IPS DF 6.9 (cell line): ENCODE measurements at regions not wholly inside any gene's neighbourhood (a gene's known extent, or its start where the extent isn't known, plus 50 kb on each side); places are given as distances from the start of the nearest gene placed in this dataset.

Experiments used
- DNase-seq: peaks from one replicate; pipeline ENCODE4 v3.0.0-alpha.2; 2013; ENCODE audit warnings: low read depth, low spot score
- H3K27ac ChIP-seq: one replicate; pipeline ENCODE4 v1.5.1; 2013; ENCODE audit warnings: low read length, control low read depth
- H3K27me3 ChIP-seq: 2 replicates; pipeline ENCODE4 v1.6.1; 2013; ENCODE audit warnings: mild to moderate bottlenecking, low read length; ENCODE audit not compliant: control insufficient read depth, insufficient read depth
- H3K36me3 ChIP-seq: 2 replicates; pipeline ENCODE4 v1.6.1; 2013; ENCODE audit warnings: low read length; ENCODE audit not compliant: control insufficient read depth, insufficient read depth
- H3K4me1 ChIP-seq: 2 replicates; pipeline ENCODE4 v1.6.1; 2013; ENCODE audit warnings: low read length; ENCODE audit not compliant: control insufficient read depth, insufficient read depth
- H3K4me3 ChIP-seq: 2 replicates; pipeline ENCODE4 v1.5.1; 2013; ENCODE audit warnings: mild to moderate bottlenecking, low read length
- H3K9me3 ChIP-seq: 2 replicates; pipeline ENCODE4 v1.6.1; 2013; ENCODE audit warnings: low read length, inconsistent platforms; ENCODE audit not compliant: control insufficient read depth, insufficient read depth
- WGBS: extraction: QIAGEN DNeasy Blood & Tissue Kit; methylation state at CpG from one replicate; pipeline ENCODE4 v1.1.7; 2013; ENCODE audit warnings: mixed read lengths, missing lambda C conversion rate; ENCODE audit not compliant: insufficient read length, insufficient coverage; 5-methylcytosine and 5-hydroxymethylcytosine counted together

- H3K27ac ChIP-seq = no peak overlapping the region
- H3K9me3 ChIP-seq = peaks cover under 1% of the 10 kb centered on the region; the same call in 1 of the 2 replicates
- H3K4me1 ChIP-seq = no peaks in the 10 kb centered on the region
- DNase-seq = no peak
- H3K4me3 ChIP-seq = no peak overlapping the region
- H3K27me3 ChIP-seq = no peaks in the 10 kb centered on the region
- WGBS = no CpG with 5 or more reads among the region's 2 CpGs
- H3K36me3 ChIP-seq = no peaks in the 10 kb centered on the region
Observed at GRCh38 chr13:30091035-30091434, 216.3 kb downstream of the KATNAL1 start.

- no CpG with 5 or more reads among the region's 5 CpGs for WGBS
- no peak for DNase-seq
- H3K27ac ChIP-seq = no peak overlapping the region
- peaks cover 3% of the 10 kb centered on the region; the same call in 1 of the 2 replicates for H3K9me3 ChIP-seq
- H3K27me3 ChIP-seq = no peaks in the 10 kb centered on the region
- H3K4me1 ChIP-seq = no peaks in the 10 kb centered on the region
- H3K36me3 ChIP-seq = no peaks in the 10 kb centered on the region
- no peak overlapping the region for H3K4me3 ChIP-seq
Observed at GRCh38 chr13:30088312-30088855, 219.0 kb downstream of the KATNAL1 start.

- Histone ChIP-seq H3K4me1 (no peaks in the 10 kb centered on the region), H3K4me3 (no peak overlapping the region), H3K27me3 (no peaks in the 10 kb centered on the region), H3K9me3 (peaks cover 3% of the 10 kb centered on the region; the same call in 1 of the 2 replicates), H3K36me3 (no peaks in the 10 kb centered on the region), H3K27ac (no peak overlapping the region)
- no CpG with 5 or more reads among the region's 1 CpG for WGBS
- DNase-seq = no peak
Observed at GRCh38 chr13:30085087-30085486, 222.3 kb downstream of the KATNAL1 start.

GRCh38 chr13:30082391-30082790 lies 225.0 kb downstream of the KATNAL1 start:
- no peak for DNase-seq
- no CpG with 5 or more reads among the region's 5 CpGs for WGBS
- Histone ChIP-seq H3K4me3 (no peak overlapping the region), H3K9me3 (peaks cover 3% of the 10 kb centered on the region; the same call in 1 of the 2 replicates), H3K4me1 (no peaks in the 10 kb centered on the region), H3K27me3 (no peaks in the 10 kb centered on the region), H3K27ac (no peak overlapping the region), H3K36me3 (no peaks in the 10 kb centered on the region)

DNA sequence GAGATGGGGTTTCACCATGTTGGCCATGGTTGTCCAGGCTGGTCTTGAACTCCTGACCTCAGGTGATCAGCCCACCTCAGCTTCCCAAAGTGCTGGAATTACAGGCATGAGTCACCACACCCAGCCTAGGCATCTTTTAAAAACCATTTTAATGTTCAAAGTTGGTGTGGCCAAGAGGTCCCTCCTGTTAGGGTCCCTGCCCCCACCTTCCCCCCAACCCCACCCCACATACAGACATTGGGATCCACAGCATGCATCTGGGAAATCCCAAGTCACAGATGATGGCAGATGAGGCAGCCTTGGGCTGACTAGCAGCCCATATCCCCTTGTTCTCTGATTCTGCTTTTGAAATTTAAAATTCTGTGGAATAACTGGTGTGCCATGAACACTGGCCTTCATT lies 226.0 kb downstream of the KATNAL1 start:
- no peak for DNase-seq
- H3K4me3 ChIP-seq = no peak overlapping the region
- H3K9me3 ChIP-seq = peaks cover 3% of the 10 kb centered on the region; the same call in 1 of the 2 replicates
- no peaks in the 10 kb centered on the region for H3K36me3 ChIP-seq
- H3K27me3 ChIP-seq = no peaks in the 10 kb centered on the region
- H3K27ac ChIP-seq = no peak overlapping the region
- no peaks in the 10 kb centered on the region for H3K4me1 ChIP-seq

GRCh38 chr13:30079501-30079900 lies 227.8 kb downstream of the KATNAL1 start:
- Histone ChIP-seq H3K4me1 (no peaks in the 10 kb centered on the region), H3K36me3 (no peaks in the 10 kb centered on the region), H3K9me3 (peaks cover 1% of the 10 kb centered on the region; the same call in 1 of the 2 replicates), H3K27ac (no peak overlapping the region), H3K27me3 (no peaks in the 10 kb centered on the region), H3K4me3 (no peak overlapping the region)
- no peak for DNase-seq
- whole genome bisulfite sequencing = no CpG with 5 or more reads among the region's 9 CpGs

DNA sequence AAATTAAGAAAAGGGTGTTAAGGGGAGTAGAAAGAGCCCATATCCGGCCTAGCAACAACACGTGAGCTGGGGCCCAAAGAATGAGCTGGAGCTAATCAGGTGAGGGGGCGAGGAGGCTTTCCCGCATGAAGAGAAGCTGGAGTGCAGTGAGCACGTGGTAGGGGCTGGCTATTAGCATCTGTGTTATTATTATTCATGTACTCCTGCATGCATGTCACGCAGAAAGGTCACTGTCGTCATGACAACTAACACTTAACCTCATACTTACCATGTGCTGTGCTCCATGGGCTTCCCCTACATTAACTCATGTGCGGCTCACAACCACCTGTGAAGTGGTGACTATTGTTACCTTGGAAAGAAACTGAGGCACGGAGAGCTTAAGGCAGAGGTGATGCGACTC lies 227.6 kb upstream of the UBL3 start:
- no peak overlapping the region for H3K4me3 ChIP-seq
- no peaks in the 10 kb centered on the region for H3K36me3 ChIP-seq
- H3K9me3 ChIP-seq = no peaks in the 10 kb centered on the region
- no peak for DNase-seq
- no peak overlapping the region for H3K27ac ChIP-seq
- H3K27me3 ChIP-seq = no peaks in the 10 kb centered on the region
- no peaks in the 10 kb centered on the region for H3K4me1 ChIP-seq
- no CpG with 5 or more reads among the region's 10 CpGs for WGBS

DNA sequence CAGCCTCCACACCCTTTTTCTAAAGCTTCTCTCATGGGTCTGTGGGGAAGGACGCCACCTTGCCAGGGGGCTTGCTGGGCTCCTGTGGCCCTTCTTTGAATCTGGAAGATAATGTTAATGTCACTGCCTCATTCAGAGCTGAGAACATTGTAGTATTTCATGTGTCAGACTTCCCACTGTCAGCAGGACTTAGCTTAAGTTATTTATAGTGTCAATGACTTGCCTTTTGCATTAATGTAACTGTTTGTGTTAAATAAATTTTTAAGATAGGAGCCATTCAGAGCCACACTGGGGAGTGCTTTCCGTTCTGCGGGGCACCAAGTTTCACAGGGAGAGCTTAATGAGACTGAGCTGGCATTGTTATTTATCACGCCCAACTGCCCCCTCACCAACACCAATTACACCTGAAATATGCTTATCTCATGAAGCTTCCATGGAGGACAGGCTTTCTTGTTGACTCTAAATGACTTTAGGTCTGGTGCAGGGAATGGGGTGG lies 226.9 kb upstream of the UBL3 start:
- Histone ChIP-seq H3K9me3 (no peaks in the 10 kb centered on the region), H3K4me1 (no peaks in the 10 kb centered on the region), H3K4me3 (no peak overlapping the region), H3K36me3 (no peaks in the 10 kb centered on the region), H3K27me3 (no peaks in the 10 kb centered on the region), H3K27ac (no peak overlapping the region)
- DNase-seq = no peak
- no CpG with 5 or more reads among the region's 4 CpGs for WGBS

DNA sequence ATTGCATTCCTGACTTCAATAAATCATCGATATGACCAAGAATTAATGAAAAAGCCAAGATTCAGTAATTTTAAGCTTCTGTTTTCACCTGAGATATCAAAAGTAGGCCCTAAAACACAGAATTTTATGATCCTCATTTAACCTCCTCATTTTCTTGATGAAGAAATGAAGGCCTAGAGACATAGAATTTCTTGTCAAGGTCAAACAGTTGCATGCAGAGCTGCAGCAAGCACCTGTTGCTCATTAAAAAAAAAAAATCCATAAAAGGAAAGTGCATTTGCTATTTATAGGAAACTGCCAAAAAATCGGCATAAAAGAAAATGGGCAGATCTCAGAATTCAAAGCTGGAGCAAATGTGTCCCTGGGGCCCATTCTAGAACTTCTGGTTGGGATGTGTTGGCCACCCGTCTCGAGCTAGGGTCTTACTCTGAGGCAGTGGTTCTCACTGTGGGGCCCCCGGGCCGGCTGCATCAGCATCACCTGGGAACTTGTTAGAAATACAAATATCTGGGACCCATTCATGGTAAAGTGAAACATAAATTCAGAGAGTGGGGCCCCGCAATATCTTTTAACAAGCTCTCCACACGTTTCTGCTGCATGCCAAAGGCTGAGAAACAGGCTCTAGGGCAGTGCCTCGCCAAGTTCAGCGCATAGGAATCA lies 224.7 kb upstream of the UBL3 start:
- Histone ChIP-seq H3K27ac (no peak overlapping the region), H3K9me3 (no peaks in the 10 kb centered on the region), H3K36me3 (no peaks in the 10 kb centered on the region), H3K4me1 (no peaks in the 10 kb centered on the region), H3K27me3 (no peaks in the 10 kb centered on the region), H3K4me3 (no peak overlapping the region)
- no CpG with 5 or more reads among the region's 10 CpGs for WGBS
- DNase-seq = no peak

GRCh38 chr13:30074431-30074830 lies 224.0 kb upstream of the UBL3 start:
- H3K27me3 ChIP-seq = no peaks in the 10 kb centered on the region
- no CpG with 5 or more reads among the region's 3 CpGs for WGBS
- no peaks in the 10 kb centered on the region for H3K4me1 ChIP-seq
- H3K36me3 ChIP-seq = no peaks in the 10 kb centered on the region
- DNase-seq = no peak
- H3K27ac ChIP-seq = no peak overlapping the region
- H3K9me3 ChIP-seq = no peaks in the 10 kb centered on the region
- no peak overlapping the region for H3K4me3 ChIP-seq

- DNase-seq = no peak
- WGBS = no CpG with 5 or more reads among the region's 2 CpGs
- Histone ChIP-seq H3K36me3 (no peaks in the 10 kb centered on the region), H3K4me1 (no peaks in the 10 kb centered on the region), H3K9me3 (no peaks in the 10 kb centered on the region), H3K4me3 (no peak overlapping the region), H3K27me3 (no peaks in the 10 kb centered on the region), H3K27ac (no peak overlapping the region)
Observed at GRCh38 chr13:30072818-30073186, 222.4 kb upstream of the UBL3 start.
